SKM-1 (cell line): ENCODE measurements at regions not wholly inside any gene's neighbourhood (a gene's known extent, or its start where the extent isn't known, plus 50 kb on each side); places are given as distances from the start of the nearest gene placed in this dataset.
"Not testable (repeated sequence)": the region's sequence is repeated elsewhere in the genome, so short reads cannot be mapped to it uniquely, and the experiment has no call there.

Source experiments
- DNase-seq: peaks from one replicate; lab custom pipeline; 2025; ENCODE audit not compliant: unreplicated experiment; lab: John Stamatoyannopoulos, UW

DNA sequence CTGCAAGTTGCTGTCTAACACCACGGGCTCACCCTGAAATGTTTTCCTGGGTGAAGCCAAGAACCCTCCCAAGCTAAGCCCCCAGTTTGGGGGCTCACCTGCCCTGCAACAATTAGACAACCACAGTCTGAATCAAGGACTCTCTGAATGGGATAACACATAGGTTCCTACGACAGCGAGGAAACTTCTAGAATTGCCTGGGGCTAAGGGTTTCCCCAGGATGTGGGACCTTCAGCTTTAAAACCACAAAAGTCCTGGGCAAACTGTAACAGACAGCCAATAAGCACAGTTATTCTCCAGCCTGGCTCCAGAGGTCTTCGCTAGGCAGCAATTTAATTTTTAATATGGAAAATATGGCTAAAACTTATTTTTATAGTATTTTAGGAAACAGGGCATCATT lies 162.6 kb downstream of the PRKX start:
- DNase-seq: no peak

DNA sequence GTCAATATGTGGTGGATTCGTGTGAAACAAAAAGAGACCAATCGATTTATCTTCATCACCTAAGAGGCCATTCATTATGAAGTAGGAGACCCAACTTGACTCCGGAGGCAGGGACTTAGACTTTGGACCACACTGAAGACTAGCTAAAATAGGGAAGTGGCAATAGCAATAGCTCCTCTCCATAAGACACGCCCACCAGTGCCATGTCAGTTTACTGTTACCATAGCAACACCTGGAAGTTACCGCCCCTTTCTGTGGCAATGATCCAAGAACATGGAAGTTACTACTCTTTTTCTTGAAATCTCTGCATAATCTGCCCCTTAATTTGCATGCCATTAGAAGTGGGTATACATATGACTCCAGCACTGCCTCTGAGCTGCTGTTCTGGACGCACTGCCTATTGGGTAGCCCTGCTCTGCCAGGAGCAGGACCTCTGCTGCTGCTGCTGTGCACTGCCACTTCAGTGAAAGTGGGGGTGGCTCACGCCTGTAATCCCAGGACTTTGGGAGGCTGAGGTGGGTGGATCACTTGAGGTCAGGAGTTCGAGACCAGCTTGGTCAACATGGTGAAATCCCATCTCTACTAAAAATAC lies 163.2 kb downstream of the PRKX start:
- peak; percentile 32 for DNase-seq

DNA sequence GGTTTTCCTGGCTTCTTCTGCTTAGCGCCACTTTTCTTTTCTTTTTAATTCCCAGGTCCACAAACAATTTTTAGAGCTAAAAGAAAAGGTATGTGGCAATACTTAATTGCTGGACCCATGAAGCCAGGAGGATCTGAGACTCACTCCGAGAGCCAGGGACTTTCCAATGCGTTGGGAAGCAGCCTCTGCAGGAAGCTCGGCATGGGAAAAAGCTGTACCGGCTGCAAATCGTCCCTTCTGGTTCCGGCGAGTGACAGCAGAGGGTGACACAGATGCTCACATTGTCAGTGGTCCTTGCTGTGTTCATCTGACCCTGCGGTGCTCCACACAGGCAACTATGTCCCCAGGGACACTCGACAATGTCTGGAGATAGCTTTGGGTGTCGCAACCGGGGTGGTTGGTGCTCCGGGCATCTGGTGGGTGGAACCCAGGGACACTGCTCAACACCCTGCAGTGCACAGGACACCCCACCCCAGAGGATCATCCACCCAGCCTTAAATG lies 164.0 kb downstream of the PRKX start:
- DNase-seq: no peak

DNA sequence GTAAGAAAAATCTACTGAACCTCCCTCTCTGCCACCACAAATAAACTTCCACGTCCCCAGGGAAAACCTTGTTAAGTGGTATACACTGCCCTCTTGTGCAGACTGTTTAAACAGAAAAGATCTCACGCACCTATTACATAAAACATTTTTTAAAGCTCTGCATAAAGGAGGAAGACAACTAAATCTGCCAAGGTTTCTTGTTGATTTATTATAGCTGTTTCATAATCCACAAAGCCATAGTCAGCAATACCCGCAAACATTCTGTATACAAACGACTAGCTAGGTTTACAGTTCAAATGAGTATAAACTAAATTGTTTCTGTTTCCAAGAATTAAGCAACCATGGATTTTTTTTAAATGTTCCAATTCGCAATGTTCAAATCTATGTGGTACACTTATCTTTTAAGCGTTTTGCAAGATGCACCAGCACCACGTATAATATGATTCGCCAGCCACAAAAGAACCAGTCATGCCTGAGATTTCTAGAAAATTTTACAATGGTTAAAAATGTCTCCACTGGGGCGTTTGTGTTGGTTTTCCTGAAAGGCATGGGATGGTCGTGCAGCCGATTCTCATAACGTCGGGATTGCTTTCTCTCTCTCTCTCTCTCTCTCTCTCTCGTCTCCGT lies 164.6 kb downstream of the PRKX start:
- no peak for DNase-seq

DNA sequence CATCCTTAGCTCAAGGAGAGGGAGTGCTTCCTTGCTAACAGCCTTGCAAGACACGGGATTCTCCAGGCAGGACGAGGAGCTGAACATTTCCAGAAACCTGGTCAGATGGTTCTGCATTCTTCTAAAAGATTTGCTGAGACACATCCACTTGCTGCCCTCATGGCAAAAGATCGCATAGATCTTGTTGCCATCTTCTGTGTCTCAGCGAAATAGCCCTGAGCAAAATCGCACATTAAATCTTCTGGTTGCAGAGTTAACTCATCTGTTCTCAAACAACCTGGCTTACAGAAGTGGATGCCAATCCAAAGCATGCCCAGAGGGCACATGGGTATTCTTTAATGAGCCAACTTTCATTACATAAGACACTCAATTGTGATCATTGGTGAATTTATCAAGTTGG lies 167.5 kb downstream of the PRKX start:
- DNase-seq: no peak

DNA sequence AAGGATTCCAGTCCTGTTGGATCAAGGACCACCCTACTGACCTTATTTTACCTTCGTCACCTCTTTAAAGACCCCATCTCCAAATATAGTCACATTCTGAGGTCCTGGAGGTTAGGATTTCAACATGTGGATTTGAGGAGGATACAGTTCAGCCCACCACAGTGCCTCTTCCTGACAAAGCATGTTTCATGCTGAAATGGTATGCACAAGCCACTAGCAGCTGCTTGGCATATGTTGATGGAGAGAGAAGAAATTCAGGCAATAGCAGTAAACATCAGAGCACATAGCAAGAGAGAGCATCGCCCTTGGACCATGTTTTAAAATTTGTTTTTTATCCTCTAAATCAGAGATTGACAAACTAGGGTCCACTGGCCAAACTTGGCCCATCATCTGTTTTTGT lies 172.1 kb downstream of the PRKX start:
- no peak for DNase-seq

DNA sequence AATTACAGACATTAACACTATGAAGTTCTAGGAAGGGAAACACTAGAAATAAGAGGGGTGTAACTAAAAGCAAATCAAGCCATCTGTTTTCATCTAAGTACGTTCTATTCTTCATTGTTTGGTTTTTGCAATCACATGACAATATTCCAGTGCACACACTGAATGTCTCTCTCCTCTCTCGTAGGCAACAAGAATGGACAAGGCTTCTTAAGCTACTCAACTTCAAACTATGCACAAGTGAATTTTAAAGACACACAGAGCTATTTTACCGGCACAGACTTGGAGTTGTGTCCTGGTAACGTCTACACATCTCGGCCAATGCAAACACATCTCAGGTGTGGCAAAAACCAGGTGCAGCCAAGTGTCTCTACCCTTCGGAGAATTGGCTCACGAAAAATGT lies 173.3 kb downstream of the PRKX start:
- DNase-seq: no peak

DNA sequence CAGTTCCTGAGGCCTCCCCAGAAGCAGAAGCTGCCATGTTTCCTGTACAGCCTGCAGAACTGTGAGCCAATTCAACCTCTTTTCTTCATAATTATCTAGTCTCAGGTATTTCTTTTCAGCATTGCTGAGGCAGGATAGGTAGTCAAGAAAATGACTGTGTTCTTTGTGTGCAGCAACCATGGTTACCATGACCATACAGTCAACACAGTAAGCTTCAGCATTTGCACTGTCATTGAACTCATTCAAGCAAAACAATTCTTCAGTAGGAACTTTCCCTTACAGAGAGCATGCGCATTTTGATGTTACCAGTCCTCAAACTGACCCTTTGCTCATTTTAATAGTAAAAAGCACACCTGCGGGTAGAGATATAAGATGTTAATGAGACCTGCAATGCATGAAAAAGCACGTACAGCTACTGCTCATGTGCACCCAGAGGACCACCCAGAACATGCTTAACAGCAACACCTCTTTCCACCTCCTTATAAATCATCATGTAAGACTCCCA lies 180.8 kb downstream of the PRKX start:
- no peak for DNase-seq

DNA sequence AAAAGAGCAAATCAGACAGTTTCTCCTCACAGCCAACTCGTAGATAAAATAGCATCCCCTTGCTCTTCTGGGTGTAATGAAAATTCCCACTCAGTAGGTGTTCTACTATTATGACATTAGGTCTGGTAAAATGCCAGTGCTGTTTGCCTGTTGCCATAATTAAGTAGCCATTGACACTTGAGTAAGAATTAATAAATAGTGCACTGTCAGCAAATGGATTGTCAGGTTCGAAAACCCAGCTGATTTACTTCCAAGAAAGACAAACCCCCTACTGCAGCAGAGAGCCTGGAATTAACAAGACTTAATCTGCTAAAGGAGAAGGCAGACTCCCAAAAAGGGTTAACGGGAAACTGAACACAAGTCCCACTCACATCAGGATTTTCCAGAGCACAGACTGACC lies 182.0 kb downstream of the PRKX start:
- DNase-seq: not testable (repeated sequence)

DNA sequence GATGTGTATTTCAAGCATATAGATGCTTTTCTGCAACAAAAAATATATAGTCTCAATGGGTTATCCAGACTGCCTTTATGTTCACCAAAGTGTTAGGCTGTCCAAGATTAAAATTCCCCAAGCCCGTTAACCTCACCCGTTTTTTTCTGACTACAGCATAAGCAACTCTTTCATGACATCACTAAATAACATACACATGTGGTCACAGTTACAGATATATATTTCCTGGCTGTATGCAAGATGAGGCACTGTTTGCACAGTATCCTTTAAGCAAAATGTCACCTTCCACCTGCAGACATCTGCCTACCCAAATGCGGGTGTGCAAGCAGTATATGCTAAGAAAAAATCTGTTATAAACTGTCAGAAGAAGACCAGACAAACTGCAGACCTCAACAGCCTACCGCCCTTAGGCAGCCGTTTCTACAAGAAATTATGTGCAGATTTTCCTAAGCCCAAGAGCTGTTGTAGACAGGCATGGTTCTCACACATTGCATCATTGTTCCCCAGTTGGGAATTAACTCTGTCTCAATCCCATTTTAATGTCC lies 183.1 kb upstream of the MXRA5 start:
- DNase-seq: no peak

DNA sequence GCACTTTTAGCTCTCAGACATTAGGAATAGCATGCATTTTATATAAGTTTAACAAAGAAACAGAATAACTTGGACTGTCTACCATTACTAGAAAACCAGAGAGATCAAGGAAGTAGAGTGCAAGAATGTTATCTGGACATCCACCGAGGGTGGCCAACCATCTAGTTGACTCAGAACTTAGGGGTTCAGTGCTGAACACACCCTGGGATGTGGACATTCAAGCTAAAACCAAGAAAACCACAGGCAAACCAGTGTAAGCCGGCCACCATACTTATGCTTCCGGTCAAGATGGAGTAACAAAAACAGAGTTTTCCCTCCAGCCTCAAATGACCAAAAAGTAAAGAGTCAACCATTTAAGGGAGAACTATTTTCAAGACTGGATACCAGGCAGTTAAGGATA lies 181.4 kb upstream of the MXRA5 start:
- DNase-seq: no peak

DNA sequence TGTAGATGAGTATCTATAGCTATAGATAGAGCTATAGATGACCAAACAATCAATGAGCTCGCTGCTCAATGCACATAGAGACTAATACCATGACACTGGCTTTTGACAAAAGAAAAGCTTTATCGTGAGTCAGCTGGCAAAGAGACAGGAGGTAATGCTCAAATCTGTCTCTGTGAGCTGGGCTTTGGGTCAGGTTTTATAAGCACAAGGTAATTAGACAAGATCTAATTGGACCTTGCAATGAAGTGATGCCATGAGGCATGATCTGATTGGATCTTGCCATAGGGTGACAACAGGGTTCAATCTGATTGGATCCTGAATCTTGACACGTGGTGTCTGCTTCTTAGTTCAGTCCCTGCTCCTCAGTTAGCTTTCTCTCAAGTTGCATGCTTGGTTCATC lies 180.7 kb upstream of the MXRA5 start:
- no peak for DNase-seq

DNA sequence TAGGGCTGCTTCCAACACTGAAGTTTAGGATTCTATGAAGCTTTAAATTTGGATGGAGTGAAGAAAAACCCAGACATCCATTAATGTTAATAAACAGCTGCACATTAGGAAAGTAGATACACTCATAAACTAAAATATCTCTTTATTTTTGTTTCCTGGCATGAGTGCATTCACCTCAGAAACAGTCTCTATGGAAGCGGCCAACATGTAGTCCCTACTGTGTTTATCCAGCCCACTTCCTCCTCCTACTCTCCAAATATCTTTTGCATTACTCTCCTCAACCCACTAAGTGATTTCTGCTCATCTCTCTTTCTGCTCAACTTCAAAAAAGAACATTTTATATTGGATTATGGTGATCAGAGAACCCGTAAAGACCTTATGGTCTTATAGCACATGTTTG lies 180.3 kb upstream of the MXRA5 start:
- no peak for DNase-seq

DNA sequence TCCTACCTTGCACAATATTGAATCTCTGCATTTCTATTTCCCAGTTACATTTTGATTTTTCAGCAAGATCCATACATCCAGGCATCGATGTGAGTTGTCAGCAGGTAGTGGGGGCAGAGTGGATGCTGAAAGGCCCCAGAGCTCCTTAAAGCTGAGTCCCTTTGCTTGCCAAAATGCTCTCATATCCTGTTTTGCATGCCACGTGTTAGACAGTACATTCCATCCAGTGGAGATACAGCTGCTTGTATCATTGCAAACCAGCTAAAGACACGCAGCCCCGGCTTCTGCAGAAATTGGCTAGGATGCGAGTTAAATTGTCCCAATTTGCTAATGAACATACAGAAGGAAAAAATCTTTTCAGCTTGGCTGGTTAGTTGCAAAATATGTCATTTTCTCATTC lies 179.6 kb upstream of the MXRA5 start:
- no peak for DNase-seq

DNA sequence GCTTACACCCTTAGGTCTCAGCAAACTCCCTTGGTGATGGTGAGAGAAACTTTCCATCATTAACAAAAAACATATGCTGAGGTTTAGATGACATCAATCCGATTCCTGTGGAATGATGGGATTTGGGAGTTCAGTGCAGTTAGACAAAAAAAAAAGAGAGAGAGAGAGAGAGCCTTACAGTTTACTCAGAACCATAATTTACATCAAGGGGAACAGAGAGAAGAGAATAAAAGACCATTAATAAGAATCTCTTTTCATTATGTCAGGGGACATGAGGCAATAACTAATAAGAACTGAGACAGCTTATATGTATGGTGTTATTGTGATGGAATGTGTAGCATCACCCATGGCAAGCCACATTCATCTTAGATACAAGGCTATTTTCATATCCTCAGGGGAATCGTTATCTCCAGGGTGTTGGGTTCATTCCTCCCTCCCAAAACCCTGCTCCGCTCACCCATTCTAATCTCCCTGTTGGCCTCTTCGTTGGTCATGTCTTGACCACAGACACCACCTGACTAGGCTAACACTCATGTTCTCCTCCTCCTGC lies 175.7 kb upstream of the MXRA5 start:
- DNase-seq: no peak

DNA sequence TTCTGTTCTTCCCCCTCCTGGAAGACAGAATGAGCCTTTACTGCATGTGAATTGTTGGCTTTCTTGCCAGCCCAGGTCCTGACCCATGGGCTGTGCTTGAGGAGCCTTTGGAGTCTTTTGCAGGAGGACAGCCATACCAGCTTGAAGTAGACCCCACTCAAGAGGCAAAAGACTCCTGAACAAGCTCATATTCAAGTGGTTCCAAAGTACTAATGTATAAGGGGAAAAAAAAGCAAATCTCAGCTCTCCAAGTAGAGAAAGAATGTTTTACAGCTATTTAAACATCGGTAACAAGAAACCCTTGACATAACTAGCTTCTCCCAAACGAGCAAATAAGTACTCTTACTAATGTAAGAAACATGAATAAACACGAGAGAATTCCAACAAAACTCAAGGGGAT lies 174.9 kb upstream of the MXRA5 start:
- no peak for DNase-seq

DNA sequence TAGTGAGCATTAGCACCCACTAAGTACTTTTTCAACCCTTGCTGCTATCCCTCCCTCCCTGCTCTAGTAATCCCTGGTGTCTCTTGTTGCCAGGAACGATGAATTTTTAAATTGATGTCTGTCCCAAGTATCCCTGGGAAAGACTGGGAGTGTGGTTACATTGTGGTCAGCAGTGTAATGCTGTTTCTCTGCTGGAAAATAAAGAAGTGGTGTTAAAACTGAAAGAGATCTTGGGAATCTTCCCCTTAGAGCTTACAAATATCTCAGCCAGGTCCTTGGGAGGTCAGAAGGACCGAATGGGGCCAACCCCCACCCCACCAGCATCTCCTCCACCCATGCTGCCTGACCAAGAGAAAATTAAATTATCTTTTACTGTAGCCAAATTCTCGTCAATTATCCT lies 174.5 kb upstream of the MXRA5 start:
- no peak for DNase-seq

DNA sequence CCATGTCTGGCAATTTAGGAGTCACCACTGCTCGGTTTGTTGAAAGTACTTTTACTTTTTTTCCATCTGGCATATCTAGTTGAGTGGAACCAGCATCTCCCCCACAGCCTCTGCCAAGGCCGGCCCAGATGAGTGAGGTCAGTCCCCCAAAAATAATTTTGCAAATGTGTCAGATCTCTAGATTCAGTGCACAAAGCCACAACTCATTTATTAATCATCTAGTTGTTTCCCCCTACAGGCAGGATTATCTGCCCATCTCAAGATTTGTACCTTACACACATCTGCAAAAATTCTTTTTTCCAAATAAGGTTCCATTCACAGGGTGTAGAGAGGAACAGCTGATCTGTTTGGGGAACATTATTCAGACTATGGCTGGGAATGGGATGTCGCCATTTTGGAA lies 174.0 kb upstream of the MXRA5 start:
- no peak for DNase-seq

DNA sequence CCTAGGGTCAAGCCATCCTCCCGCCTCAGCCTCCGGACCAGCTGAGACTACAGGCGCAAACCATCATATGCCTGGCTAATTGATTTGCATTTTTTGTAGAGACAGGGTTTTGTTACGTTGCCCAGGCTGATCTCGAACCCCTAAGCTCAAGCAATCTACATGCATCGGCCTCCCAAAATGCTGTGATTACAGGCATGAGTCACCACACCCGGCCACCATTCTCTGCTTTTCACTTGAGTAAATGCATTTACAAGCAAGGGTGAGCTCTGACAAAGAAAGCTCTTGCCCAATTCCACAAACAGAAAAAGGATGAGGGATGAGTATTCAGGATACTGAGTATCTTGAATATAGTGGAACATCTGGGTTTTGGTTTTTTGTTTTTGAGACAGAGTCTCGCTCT lies 172.9 kb upstream of the MXRA5 start:
- not testable (repeated sequence) for DNase-seq

DNA sequence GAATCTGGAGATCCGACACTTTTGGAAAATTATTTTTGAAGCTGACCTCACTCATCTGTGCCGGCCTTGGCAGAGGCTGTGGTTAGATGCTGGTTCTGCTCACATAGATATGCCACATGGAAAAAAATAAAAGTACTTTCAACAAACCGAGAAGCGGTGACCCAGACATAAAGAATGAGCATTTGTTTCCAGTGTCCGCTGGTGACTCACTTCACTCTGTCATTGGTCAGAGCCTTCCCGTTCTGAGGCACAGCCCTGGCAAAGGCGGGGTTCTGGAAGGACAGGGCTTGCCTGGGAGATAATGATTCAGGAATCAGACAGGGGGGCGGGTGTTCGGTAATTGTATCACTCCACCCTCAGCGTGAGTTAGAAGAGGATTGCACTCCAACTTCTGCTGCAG lies 172.4 kb upstream of the MXRA5 start:
- DNase-seq: no peak

DNA sequence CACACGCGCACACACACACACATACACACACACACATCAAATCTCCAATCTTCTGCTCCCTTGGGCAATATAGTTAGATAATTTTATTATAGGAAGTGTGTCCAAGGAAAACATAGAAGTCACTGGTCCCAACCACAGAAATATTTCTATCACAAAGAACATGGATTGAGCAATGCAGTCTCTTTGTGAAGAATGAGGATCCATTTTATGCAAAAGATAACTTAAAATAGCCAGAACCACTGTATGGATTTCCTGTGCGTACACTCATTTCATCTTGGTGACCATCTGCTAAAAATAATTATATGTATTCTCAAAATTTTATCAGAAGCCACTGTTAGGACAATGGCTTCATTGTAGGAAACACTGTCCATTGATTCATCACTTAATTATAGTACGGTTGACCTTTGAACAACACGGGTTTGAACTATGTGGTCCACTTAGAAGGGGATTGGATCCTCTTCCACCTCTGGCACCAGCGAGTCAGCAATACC lies 169.6 kb upstream of the MXRA5 start:
- no peak for DNase-seq

DNA sequence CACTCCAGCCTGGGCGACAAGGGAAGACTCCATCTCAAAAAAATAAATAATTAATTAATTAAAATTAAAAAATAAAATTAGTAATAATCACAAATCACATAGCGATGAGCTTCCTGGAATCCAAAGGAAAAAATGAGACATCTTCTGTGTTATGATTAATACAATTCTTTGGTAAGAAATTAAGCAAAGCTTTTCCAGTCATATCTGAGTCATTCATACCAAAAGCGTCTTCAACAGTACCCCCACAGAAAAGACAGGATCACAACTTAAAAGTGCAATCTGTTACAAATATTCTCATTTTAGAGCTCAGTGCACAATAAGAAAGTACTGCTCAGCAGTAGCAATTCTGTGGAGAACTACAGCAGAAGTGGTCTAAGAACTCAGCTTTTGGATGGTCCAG lies 168.5 kb upstream of the MXRA5 start:
- no peak for DNase-seq
